Glomerular visceral epithelial cell (primary cell): ENCODE measurements at regions not wholly inside any gene's neighbourhood (a gene's known extent, or its start where the extent isn't known, plus 50 kb on each side); places are given as distances from the start of the nearest gene placed in this dataset.

ENCODE experiments used
- DNase-seq: peaks from one replicate; pipeline ENCODE4 v3.0.0-alpha.2; 2016; ENCODE audit errors: extremely low spot score

DNA sequence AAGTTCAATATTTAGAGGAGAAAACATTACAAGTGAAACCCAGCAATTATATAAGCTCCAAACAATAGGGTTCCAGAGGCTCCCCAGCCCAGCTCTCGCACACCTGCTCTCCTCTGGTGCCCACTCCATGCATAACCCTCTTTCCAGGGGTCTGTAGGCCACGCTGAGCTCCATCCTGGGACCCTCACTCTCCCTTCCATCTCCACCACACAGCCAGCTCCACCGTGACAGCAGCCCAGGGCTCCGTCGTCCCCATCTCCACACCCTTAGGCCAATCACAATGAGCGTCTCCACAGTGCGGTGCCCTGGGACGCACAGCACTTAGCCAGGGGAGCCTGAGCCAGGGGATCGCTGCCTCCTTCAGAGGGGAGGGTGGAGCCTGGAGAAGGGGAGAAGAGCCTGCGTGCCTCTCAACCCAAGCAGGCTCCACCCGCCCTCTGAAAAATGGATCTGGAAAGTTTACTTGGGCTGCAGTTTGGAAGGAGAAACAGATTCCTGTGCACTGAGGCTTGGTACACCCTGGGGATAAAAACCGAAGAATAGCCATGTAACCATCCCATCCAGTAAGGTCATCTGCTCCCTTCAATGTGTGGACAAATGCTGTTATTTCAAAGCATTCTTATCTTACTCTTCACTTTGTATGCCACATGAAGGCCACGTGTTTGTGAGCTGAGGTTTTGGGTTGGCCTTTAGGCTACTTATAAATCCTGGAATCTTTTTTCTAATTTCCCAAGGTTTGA is 72.4 kb upstream of the GGTLC1 start:
- no peak for DNase-seq

DNA sequence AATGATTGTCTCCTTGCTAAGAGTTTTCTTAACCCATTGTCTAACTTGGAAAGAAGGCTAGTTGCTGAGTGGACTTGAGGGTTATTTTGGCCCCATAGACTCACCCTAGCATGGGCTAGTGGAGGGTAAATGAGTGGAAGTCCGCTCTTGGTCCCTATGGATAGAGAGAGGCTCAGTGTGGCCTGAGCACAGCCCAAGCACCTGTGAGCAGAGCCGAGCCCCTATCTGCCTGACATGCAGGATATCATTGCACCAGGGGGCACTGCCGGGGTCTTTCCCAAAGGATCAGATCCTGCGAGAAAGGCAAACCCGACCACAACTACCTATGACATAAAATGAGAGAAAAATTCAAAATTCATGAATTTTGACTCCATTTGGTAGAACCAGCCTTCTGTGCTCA is 70.6 kb upstream of the GGTLC1 start:
- no peak for DNase-seq

DNA sequence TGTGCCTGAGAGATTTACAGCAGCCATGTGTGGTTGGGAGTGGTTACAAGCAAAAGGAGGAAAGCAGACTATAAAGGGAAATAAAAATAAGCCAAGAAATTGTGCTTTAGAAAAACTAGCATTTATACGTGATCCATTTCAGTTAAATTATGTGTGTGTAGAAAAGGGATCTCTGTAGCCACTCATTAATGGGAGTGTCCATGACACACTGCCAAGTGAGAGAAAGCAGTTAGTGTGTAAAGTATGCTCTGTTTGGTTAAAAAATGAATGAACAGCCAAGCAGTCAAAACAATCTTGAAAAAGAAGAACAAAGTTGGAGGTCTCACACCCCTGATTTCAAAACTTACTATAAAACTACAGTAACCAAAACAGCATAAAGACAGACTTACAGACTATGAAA is 67.9 kb upstream of the GGTLC1 start:
- DNase-seq: no peak

DNA sequence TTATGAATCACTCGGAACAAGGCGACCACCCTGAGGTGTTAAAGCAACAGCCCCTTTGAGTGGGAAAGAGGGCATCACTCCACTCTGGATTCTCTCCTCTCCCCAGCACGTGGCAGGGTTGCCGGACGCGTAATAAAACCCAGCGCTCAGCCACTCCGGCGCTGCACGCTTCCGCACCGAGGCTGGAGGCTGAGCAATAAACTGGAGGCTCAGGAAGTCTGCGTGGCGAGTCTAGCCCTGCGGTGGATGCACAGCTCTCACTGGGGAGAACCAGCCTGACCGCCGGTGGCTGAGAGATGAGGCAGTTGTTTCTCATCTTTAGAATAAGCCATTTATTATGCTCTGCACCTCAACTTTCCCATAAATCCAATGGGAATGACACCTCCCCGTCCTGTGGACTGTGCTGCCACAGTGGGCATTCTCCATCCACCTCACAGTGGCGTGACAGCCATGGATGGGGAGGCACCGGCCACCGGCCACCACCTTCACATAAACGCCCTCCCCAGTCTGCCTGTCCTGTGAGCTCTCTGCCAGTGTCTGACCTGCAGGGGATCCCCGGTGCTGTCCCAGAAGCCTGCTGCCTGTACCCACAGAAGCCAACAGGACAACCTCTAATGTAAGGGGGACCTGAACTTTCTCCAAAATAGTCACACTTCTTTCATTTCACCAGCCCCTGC is 64.2 kb upstream of the GGTLC1 start:
- no peak for DNase-seq

DNA sequence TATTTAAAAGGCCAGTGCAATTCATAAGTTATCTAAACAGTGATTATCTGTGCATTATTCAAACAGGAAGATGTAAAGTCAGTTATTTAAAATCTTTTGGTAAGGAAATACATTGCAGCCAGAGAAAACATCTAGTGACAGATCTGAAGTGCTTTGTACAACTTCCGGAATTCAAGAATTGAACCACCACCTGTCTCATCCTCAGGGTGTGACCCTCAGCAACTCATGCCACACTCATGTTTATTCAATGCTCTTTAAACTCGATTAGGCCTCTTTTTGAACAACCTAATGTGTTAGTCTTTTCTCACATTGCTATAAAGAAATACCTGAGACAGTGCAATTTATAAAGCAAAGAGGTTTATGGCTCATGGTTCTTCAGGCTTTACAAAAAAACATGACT is 62.6 kb upstream of the GGTLC1 start:
- no peak for DNase-seq

DNA sequence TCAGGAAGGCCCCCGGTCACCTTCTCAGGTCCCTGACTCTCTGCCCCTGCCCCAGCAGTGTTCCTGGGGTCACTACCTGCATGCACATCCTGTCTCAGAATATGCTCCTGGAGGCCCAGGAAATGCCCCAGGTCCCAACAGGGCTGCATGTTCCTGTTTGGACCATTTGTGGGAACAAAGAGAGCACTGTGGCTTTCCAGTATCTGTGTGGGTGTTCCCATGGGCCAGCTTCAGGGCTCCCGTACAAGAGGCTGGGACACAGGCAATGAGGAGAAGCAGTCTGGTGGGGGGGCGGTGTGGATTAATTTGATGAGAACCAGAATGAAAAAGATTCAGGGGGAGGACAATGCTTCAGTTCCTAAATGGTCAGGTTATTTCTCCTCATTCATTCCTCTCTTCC is 61.5 kb upstream of the GGTLC1 start:
- no peak for DNase-seq

DNA sequence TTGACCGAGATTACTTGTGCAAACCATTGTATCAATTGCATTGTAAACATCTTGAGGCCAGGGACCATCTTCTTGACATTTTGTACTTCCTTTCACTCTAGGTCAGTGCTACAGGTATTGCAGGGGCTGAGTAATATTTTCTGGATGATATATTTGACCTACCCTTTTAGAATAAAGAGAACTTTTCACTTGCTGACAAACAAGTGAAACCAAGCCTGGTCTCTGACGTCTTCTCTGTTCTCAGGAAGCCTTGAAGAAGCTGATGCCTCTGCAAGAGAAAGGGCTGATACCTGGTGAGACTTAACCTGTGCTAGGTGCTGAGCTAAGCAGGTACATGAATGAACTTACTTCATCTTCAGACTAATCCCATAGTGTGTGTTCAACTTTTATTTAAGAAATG is 60.5 kb upstream of the GGTLC1 start:
- DNase-seq: no peak

DNA sequence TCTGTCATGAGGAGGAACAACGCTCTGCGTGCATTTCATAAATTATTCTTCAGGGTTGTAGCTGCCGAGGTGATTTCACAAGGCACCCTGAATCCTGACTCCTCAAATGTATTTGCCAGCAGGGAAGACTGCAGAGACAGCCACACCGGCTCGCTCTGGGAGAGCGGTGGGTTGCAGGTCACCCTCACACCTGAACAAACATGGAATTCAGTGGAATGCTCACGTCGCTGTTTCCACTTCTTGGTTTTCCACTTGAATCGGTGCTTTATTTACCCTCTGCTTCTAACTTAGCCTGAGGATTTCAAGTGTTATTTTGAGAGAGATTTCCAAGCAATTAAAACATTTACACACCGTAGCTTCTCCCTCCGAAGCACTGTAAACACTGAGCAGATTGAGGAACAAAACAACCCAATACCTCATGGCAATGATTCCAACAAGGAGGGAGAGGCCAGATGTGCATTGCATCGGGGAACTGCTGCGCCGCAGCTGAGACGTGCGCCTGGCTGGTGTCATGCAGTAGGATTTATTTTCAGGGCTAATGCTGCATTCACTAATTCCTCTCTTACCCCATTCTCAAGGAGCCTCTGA is 59.5 kb upstream of the GGTLC1 start:
- DNase-seq: no peak

DNA sequence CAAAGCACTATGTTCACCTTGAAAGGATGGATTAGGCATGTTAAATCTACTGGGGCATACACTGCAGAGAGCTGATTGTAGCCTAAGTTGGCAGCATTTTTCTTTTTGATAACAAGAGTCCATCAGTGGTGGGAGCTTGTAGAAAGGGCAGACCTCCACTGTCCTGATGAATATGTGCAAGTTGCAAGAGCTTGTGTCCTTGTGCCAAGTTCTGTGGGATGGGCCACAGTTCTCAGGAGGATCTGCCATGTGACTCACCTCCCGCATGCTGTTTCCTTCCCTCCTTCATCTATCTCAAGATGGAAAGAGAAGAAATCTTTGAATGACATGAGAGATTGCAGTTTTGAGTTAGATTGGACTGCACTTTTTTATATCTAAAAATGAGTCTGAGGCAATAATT is 58.3 kb upstream of the GGTLC1 start:
- DNase-seq: no peak

DNA sequence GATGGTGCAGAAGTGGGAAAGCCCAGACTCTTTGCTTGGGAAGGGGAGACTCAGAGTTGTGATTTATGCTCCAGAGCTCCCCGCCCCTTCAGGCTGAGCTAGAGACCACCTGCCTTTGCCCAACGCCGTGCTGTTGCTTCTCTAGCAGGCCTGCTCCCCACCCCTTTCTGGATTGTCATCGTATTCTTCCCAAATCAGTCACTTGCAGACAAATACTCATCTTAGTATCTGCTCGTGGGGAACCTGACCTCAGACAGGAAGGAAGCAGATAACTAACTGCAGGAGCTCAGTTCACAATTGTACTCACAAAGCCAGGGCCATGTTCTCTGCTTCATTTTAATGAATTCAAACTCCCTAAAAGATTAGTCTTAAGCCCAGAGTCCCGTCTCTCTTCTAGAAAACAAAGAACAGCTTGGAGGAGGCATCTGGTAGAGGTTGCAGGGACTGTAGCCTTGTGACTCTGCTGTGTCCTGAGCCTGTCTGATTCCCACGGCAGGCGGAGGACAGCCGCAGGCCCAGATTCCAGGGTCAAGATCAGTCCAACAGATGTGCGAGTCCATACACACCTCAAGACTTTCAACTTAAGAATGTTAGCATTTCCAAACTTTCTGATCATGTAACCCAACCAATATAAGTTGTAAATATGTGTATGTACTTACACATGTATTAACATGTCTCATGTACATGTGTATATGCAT is 57.2 kb upstream of the GGTLC1 start:
- DNase-seq: no peak

DNA sequence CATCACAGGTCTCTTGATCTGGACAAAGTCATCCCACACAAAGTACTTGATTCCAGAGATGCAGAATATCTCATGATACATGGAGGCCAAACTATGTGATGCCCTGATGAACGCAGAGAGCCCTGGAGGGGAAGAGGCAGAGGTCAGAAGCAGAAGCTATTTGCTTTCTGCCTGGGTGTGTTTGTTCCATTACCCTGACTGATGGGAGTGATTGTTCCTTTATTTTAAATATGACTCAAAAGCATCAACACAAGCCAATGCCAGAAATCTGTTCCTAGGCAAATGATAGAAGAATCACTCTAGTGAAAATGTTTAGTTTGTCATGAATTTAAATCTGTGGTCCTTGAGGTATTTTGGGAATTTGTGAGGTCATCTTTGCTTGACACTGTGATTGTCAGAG is 54.7 kb upstream of the GGTLC1 start:
- no peak for DNase-seq

DNA sequence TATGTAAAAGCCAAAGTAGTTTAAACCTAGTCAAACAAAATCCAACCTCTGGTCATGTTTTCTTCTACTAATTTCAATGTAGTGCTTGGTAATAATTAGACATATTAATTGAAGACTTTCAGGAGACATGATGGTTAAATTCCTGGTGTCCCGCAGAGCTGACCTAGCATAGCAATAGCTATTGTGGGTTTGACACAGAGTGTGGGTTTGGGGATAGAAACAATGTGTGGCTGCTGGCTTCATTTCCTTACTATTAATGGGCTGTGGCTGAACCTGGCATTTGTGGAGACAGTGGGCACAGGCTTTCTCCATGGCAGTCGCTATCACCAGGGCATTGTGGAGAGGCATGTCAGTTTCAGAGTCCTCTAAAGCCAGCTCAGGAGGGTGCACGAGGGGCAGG is 54.1 kb upstream of the GGTLC1 start:
- no peak for DNase-seq

DNA sequence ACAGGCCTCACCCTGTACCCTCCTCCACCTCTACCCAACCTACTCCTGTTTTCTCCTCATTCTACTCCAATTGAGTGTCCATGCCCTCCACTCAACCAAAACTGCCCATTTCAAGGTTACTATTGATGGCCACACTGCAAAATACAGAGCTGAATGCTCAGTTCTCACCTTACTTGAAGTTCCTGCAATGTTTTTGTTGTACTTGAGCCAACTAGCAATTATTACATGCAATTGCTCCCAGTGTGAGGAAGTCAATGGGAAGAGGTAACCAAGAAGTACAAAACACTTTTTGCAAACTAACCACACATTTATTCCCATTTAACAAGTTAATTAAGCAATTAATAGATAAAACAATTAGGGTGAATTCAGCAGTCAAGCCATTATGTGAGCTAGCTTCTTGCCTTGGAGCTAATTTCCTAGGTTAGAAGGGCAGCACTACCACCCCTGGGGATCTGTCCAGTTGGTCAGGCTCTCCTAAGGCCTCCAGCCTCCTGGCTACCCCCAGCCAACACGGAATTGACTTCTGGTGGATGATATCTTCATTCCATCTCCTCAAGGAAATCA is 52.4 kb upstream of the GGTLC1 start:
- no peak for DNase-seq

DNA sequence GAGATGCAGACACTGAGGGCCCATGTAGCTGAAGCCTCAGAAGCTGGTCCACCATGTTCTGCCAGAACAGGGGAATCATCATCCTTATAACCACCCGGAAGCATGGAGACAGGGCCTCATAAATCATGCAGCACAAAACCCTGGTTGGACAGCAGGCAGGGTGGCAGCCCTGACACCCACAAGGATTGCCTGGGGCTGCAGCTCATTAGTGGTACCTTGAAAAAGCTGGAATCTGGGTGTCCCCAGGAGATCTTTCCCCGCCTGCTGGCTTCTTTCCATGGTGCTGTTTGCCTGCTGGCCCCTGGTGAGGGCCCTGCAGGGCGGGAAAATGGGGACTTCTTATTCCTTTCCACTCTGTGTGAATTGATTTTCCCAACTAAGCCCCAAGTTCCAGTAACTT is 50.6 kb upstream of the GGTLC1 start:
- DNase-seq: no peak
